Type B pancreatic cell (in vitro differentiated cells): ENCODE measurements at regions not wholly inside any gene's neighbourhood (a gene's known extent, or its start where the extent isn't known, plus 50 kb on each side); places are given as distances from the start of the nearest gene placed in this dataset.

Source experiments
- DNase-seq: peaks from one replicate; pipeline ENCODE4 v3.0.0; 2021; ENCODE audit warnings: mixed read lengths; ENCODE audit not compliant: unreplicated experiment; ENCODE audit errors: extremely low spot score
- H3K27ac Mint-ChIP-seq: 2 replicates; pipeline ENCODE4 v1.8.0; 2021; ENCODE audit warnings: mild to moderate bottlenecking, mixed read lengths
- H3K27me3 Mint-ChIP-seq: 2 replicates; pipeline ENCODE4 v1.8.0; 2021; ENCODE audit warnings: mixed read lengths
- H3K36me3 Mint-ChIP-seq: 2 replicates; pipeline ENCODE4 v1.8.0; 2021; ENCODE audit warnings: mixed read lengths
- H3K4me1 Mint-ChIP-seq: one replicate; pipeline ENCODE4 v1.8.0; 2021; ENCODE audit warnings: mixed read lengths; ENCODE audit not compliant: unreplicated experiment
- H3K4me3 Mint-ChIP-seq: 2 replicates; pipeline ENCODE4 v1.8.0; 2021; ENCODE audit warnings: mild to moderate bottlenecking, mixed read lengths
- H3K9me3 Mint-ChIP-seq: 2 replicates; pipeline ENCODE4 v1.8.0; 2021; ENCODE audit warnings: mixed read lengths
- TF ChIP-seq, protein P1 (sequence below): fragments of 200-600 bp; sonication (generic); conservative IDR thresholded peaks from 2 replicates; pipeline ENCODE4 v1.5.0; 2021; ENCODE audit warnings: antibody characterized with exemption, mild to moderate bottlenecking

DNA sequence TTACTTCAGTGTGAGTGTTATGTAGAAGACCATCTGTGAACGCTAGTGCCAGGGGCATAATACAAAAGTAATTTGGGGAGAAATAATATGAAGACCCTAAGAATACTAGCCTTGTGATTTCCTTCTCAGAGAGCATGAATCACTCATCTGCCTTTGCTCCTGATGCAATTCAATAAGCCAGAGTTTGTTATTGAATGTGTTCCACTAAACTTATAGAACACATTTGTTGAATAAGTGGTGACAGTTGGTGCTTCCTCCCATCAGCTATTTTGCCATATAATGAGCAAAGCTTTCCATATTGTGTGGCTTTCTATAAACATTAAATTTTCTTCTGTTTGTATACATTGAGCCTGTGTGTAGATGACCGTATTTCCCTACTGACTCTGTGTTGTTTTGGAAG lies 136.4 kb upstream of the QRFPR start:
- Mint-ChIP-seq H3K27ac (no peak overlapping the region), H3K9me3 (no peaks in the 10 kb centered on the region), H3K4me3 (no peak overlapping the region), H3K4me1 (no peaks in the 10 kb centered on the region), H3K27me3 (no peaks in the 10 kb centered on the region), H3K36me3 (no peaks in the 10 kb centered on the region)
- DNase-seq = no peak
- TF ChIP-seq, protein P1, sequence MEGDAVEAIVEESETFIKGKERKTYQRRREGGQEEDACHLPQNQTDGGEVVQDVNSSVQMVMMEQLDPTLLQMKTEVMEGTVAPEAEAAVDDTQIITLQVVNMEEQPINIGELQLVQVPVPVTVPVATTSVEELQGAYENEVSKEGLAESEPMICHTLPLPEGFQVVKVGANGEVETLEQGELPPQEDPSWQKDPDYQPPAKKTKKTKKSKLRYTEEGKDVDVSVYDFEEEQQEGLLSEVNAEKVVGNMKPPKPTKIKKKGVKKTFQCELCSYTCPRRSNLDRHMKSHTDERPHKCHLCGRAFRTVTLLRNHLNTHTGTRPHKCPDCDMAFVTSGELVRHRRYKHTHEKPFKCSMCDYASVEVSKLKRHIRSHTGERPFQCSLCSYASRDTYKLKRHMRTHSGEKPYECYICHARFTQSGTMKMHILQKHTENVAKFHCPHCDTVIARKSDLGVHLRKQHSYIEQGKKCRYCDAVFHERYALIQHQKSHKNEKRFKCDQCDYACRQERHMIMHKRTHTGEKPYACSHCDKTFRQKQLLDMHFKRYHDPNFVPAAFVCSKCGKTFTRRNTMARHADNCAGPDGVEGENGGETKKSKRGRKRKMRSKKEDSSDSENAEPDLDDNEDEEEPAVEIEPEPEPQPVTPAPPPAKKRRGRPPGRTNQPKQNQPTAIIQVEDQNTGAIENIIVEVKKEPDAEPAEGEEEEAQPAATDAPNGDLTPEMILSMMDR = no peak

- Mint-ChIP-seq H3K9me3 (no peaks in the 10 kb centered on the region), H3K4me1 (no peaks in the 10 kb centered on the region), H3K27me3 (peaks cover 10% of the 10 kb centered on the region), H3K4me3 (no peak overlapping the region), H3K27ac (no peak overlapping the region), H3K36me3 (no peaks in the 10 kb centered on the region)
- TF ChIP-seq, protein P1 = peak; percentile 37
- DNase-seq = no peak
Measured at GRCh38 chr4:121514443-121514842, 133.6 kb upstream of the QRFPR start.

- TF ChIP-seq, protein P1 = no peak
- no peak for DNase-seq
- peaks cover 14% of the 10 kb centered on the region for H3K27me3 Mint-ChIP-seq
- H3K4me1 Mint-ChIP-seq = no peaks in the 10 kb centered on the region
- no peak overlapping the region for H3K4me3 Mint-ChIP-seq
- no peaks in the 10 kb centered on the region for H3K9me3 Mint-ChIP-seq
- no peak overlapping the region for H3K27ac Mint-ChIP-seq
- H3K36me3 Mint-ChIP-seq = no peaks in the 10 kb centered on the region
Measured at GRCh38 chr4:121510341-121510874, 129.6 kb upstream of the QRFPR start.

- H3K36me3 Mint-ChIP-seq = no peaks in the 10 kb centered on the region
- no peaks in the 10 kb centered on the region for H3K4me1 Mint-ChIP-seq
- DNase-seq = no peak
- H3K27ac Mint-ChIP-seq = no peak overlapping the region
- TF ChIP-seq, protein P1 = no peak
- H3K27me3 Mint-ChIP-seq = no peaks in the 10 kb centered on the region
- H3K4me3 Mint-ChIP-seq = no peak overlapping the region
- H3K9me3 Mint-ChIP-seq = peaks cover 5% of the 10 kb centered on the region
Measured at GRCh38 chr4:121485190-121485804, 104.5 kb upstream of the QRFPR start.

GRCh38 chr4:121484633-121485032 lies 103.8 kb upstream of the QRFPR start:
- H3K4me1 Mint-ChIP-seq = no peaks in the 10 kb centered on the region
- DNase-seq = no peak
- H3K9me3 Mint-ChIP-seq = peaks cover 5% of the 10 kb centered on the region
- H3K27ac Mint-ChIP-seq = no peak overlapping the region
- no peaks in the 10 kb centered on the region for H3K36me3 Mint-ChIP-seq
- TF ChIP-seq, protein P1 = peak; percentile 71
- H3K27me3 Mint-ChIP-seq = no peaks in the 10 kb centered on the region
- no peak overlapping the region for H3K4me3 Mint-ChIP-seq

GRCh38 chr4:121479808-121480207 lies 99.0 kb upstream of the QRFPR start:
- H3K4me3 Mint-ChIP-seq = no peak overlapping the region
- DNase-seq = no peak
- H3K9me3 Mint-ChIP-seq = no peaks in the 10 kb centered on the region
- TF ChIP-seq, protein P1 = no peak
- no peaks in the 10 kb centered on the region for H3K36me3 Mint-ChIP-seq
- no peak overlapping the region for H3K27ac Mint-ChIP-seq
- no peaks in the 10 kb centered on the region for H3K4me1 Mint-ChIP-seq
- H3K27me3 Mint-ChIP-seq = no peaks in the 10 kb centered on the region
